ENCODE measurements at regions not wholly inside any gene's neighbourhood (a gene's known extent, or its start where the extent isn't known, plus 50 kb on each side); places are given as distances from the start of the nearest gene placed in this dataset.

DNA sequence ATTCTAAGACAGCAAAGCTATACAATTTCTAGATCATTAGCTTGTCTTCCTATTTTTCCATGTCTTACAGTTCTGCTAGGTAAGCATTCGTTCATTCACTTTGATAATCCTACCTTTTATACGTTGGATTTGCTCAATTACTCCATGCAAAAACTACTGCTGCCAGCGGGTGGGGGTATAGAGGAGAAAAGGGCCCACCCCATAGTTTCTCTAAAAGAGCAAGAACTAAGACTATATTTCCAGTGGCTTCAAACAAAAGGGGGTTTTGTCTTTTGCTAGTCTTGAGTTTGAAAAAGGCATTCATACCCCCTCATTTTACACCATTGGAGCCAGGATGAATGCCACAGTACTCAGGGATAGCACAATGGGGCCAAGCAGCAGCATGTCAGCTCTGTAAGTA lies 155.7 kb downstream of the WT1 start:
- DNase-seq, result no peak

DNA sequence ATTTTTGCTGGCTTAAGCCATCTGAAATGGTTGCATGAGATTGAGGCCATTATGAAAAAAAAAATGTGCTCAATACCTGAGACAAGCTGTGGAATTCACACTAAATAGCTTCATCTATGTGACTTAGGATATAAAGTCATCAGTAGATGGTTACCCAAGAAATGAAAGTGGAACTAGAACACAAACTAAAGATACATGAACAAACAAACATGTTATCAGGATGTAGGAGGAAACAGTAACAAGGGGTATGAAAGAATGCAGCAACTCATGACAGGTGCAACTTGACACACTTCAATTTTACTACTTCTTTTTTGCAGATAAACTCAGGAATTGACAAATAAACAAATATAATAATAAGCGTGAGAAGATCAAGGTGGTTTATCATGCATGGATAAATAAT lies 155.0 kb downstream of the WT1 start:
- DNase-seq, result no peak

DNA sequence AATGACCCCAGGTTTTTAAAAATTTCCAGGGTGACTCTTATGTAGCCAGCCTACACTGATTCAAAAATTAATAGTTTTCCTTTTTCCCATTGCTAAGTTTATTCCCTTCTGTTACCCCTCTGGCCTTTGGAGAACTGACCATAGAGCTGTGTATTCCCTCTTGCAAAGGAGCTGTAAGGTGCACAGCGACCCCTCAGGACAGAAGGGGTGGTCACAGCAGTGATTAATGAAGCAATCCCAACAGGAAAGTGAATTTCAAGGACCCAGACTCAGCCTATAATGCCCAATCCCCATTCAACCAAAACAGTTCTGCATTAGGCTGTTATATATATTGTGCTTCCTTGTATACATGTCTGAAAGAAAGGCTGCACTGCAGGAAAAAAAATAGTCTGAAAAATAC lies 147.1 kb downstream of the WT1 start:
- DNase-seq, result no peak

DNA sequence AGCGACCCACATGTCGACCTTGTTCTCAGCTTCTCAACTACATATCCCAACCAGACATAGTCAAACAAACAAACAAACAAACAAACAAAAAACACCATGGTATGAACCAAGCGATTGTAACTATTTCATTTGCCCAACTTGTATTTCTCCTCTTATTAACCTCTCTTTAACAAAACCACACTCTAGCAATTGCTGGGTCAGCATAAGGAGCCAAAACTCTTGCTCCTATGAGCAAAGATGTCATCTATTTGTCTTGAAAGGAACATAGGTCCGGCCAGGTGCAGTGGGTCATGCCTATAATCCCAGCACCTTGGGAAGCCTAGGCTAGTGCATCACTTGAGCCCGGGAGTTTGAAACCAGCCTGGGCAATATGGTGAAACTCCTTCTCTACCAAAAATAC lies 145.6 kb downstream of the WT1 start:
- DNase-seq, result no peak

DNA sequence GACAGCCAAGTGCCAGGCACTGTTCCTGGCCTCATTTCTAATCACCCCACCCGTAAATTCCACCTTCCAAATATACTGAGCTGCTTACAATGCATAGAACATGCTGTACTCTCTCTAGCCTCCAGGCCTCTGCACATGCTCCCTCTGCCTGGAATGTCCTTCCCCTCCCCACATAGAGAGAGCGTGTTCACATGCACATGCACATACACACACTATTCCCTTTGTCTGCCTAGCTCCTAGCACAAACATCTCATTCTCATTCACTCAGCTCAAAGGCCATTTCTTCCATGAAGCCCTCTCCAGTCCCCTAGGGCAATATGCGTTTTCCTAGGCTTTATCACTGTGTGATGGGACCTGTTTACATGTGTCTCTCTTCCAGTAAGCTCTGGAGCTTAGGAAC lies 144.6 kb downstream of the WT1 start:
- DNase-seq, result no peak

DNA sequence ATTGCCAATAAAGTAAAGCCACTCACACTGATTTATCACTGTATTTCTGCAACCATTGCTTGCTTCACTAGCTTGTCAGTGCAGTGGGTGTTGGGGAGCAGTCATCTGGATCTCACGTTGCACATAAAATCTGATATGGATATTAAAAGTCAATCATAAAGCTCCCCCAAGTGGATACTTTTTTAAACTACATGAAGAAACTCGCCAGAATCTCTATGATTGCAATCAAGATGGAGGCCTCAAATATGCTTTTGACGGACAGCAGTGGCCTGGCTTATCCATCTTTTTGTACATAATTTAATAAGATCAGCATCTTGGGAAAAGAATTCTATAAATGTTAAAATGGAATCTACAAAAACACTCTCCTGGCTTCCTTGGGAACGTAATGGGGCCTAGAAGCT lies 137.7 kb downstream of the WT1 start:
- DNase-seq, result no peak

DNA sequence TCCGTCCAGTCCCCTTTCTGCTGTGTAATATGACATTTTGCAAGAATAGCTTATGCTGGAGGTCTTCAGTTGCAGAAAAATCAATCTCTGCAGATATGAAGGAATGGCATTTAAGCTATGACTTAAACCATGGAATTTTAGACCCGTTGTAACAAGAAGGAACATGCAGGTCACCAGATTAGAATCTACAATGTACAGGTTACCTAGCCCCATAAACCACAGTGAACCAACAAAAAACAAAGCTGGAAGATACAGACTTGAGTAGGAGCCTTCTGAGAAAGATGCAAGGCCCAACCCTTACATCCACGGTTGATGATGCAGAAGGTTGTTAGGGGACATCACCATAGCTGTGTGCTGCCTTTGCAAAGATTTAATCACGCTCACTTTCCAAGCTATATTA lies 132.5 kb downstream of the WT1 start:
- no peak for DNase-seq

DNA sequence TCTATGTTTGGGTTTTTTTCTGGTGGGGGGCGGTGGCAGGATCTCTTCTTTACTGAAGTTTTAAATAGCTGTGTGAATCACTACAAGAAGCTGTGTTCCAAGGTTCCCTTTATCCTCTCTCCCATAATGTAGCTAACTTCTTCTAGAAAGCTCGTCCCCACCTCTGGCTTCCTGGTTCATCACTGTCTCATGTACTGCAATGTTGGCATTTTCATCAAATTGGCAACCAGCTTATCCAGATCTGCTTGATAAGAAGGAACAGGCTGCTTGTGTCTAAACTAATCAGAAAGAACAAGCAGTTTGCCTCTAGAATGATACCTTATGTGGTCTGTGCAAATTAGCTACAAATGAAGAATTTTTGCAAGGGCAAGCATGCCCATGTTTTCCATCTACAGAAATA lies 130.8 kb downstream of the WT1 start:
- no peak for DNase-seq

DNA sequence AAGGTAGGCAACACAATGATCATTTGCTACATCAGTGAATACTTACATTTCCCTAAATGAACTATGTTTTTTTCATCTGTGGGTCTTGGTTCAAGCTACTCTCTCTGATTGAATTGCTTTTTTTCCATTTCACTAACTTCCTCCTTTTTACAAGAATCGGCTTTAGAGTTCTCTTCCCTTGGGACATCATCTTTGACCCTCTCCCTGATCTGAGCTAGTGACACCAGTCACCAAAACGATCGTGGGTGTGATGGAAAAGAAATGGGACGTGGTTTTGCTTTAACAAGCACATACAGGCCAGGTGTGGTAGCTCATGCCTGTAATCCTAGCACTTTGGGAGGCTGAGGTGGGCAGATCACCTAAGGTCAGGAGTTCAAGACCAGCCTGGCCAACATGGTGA lies 129.9 kb downstream of the WT1 start:
- DNase-seq, result no peak

DNA sequence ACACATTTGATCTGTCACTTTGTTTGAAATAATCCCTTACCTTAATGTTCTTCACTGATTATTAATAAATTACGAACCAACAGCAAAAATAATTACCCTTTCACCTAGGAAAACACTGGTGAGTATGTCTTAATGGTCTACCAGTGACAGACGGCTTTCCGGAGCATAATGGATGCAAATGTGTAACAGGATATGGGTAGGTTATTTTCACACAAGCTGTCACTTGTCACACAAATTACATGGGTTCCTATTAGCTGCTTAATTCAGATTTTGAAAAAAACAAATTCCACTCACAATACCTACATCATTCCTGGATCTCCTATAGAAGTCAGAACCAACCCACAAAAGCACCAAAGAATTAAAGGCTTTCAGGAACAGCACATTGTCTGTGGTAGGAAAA lies 127.9 kb downstream of the WT1 start:
- DNase-seq, result no peak

DNA sequence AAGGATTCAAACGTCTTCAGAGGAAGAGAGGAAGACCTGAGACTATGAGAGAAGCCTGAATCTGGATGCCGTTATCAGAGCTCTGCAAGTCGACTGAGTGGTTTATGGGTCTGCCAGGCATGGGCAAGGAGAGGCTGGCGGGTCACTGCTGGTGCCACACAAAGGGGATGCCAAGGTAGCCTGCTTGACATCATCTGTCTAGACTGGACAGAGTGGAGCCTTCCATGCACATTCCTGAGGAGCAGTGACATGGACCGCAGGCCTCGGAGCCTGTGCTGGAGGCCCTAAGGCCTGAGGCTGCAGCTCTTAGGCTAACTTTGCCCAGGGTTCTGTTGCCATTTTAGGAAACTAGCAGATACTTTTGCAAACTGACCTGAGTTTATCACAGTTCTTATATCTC lies 127.4 kb downstream of the WT1 start:
- no peak for DNase-seq

DNA sequence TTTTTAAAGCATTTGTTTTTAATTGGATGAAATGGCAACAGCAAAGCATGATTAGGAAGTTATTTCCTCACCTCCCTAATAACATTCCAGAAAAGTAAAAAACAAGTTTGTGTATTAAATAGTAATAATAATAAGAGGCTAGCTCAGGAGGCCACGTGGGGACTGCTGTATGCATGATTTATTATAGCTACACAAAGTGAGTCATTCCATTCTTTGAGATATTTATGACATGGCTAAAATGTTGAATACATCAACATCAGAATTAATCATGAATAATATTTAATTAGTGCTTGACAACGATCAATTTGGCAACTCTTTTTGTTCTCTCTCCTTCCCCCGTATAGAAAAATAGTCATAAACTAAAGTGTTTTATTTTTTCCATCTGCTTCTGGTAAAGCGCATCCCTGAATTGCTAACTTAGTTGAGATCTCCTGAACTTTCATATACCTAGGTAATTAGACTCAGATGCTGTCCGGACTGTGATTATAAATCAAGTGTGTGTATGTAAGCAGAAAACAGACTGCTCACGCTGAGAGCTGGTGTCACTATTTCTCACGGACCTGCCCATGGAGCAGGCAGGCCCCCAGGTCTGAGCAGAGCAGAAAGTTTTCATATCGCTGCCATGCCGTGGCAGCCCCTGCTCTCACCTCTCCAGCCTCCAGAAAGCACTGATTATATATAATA lies 125.7 kb downstream of the WT1 start:
- DNase-seq, result no peak

DNA sequence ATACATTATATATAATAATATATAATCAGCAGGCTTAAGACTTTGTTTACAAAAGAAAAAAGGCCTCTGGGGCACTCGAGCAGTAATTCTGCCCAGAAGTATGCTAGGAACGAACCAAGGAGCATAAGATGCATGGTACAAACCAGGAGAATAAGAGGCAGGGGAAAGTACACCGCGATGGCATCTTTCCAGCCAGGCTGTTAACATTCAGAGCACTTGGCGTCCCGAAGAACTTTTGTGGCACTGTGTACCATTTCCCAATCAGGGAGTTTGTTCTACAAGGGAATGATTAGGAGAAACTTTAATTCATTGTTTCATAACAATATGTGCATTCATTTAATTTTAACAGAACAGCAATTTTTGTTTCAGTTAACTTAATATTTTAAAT lies 125.1 kb downstream of the WT1 start:
- no peak for DNase-seq

DNA sequence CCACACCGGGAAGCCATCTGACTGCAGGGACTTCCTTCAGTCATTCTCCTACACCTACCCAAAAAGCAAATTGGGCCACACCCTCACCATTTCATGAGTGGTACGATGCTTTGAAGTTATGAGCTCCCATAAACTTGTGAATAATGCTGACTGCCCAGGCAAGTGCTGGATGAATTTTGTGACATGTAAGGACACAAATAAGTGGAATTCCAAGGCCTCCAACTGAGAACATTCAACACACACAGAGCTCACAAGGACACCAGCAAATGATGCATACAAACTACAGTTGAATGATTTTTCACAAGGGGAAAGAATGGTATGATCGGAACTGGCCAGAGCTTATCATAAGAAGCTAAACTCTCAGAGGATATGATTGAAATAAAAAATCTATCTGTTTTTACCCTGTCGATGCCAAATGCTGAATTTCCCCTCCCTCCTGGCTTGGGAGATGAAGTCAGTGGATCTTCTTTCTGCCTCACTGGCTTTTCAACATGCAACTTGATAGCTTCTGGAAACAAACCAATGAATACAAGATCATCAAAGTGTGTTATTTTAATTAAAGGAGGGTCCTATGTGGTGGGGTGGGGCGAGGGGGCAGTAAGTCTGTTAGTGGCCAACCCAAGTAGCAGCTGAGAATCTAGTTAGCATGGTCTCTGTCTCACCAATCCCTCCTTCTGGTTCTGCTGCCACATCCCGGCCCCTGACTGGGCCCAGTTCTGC lies 123.8 kb downstream of the WT1 start:
- no peak for DNase-seq

DNA sequence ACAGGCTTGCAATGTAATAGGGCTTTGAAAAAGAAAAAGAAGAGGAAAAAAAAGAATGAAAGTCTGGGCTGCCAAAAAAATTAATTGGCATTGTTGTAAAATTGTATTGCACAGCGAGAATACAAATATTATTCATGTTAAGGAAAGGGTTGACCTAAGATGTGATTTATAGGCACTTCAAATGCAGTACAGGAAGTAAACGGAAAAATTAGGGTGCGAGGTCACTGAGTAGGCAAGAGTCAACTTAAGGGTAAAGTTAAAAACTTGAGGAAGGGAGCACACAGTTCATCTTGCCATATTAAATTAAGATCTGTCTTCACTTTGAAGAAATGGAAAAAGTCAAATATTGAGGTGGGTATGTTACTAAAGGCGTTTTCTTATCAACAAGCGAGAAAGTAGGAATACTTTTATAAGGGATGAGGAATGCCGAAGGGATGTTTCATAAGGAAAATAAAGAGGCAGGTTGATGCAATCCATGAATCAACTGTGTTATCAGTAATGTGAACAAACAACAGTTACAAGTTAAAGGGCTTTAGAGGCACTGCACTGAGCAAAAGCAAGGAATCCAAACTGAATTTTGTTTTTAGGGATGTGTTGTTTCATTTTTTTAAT lies 123.0 kb downstream of the WT1 start:
- DNase-seq, result no peak

DNA sequence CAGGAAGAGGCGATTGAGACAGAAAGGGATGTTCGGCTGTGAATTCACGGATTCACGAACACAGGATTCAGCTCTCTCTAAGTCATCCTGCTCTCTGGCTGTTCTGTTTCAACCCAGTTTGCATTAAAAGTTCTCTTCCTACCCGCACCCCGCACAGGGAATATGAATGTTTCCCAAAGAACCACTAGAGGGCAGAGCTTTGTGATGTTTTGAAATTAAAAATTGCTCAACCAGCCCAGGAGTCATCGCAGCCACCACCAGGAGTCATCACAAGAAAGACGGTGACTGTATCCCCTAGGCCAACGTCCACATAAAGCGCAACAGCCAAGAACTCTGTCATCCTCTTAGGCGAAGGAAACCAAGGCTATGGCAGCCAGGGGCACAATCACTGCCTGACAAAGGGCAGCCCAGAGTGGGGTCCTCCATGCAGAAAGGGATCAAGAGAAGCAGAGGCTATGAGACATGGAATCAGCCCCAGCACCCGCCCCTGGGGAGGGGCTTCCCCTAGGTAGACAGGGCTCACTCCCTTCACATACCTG lies 122.4 kb downstream of the WT1 start:
- no peak for DNase-seq

DNA sequence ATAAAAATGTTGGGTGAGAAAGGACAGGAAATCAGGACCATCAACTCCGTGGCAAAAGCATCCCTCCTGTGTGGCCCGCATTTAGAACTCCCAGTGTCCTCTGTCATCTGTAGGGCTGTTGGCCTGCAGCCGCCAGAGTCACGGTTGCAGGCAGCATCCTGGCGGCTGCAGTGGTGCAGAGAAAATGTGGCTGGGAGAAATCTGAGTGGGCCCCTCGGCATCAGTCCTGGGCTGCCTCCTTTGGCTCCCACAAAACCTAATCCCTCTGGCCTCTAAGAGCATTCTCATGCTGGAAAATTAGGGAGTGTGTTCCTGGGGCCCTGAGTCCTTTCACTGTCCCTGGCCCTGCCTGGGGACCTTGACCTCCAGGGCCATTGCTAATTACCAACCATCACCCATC lies 121.9 kb downstream of the WT1 start:
- DNase-seq, result no peak

DNA sequence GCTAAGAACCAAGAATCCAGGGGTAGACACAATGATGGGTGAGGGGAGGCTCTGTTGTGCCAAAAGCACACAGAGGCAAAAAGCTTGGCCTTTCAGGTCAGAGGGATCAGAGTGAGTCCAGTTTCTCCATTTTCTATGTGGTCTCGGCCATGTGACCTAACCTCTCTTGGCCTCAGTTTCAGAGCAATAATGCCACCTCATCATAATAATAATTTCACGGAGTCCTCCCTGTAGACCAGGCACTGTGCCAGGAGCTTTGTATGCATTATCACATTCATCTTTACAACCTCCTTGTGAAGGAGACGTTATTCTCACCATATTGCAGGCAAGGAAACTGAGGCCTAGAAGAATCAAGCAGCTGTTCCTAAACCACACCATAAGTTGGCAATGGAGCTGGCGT lies 120.2 kb downstream of the WT1 start:
- DNase-seq, result no peak

DNA sequence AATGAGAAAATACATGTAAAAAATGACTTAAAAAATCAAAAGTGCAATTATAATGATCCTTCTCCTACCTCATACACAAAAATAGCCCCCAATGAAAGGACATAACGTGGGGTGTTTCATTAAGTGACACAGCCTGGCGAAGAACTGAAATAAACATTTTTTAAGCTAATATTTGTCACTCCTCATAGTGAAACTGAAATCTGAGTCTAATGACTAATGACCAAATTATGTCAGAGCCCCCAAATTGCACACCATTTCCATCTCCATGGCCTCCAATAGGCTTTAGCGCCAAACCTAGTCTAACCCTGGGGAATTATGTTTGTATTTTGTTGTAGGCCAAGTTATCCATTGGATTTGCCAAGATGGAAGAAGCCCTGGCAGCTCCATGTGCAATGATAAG lies 119.1 kb downstream of the WT1 start:
- DNase-seq, result no peak

DNA sequence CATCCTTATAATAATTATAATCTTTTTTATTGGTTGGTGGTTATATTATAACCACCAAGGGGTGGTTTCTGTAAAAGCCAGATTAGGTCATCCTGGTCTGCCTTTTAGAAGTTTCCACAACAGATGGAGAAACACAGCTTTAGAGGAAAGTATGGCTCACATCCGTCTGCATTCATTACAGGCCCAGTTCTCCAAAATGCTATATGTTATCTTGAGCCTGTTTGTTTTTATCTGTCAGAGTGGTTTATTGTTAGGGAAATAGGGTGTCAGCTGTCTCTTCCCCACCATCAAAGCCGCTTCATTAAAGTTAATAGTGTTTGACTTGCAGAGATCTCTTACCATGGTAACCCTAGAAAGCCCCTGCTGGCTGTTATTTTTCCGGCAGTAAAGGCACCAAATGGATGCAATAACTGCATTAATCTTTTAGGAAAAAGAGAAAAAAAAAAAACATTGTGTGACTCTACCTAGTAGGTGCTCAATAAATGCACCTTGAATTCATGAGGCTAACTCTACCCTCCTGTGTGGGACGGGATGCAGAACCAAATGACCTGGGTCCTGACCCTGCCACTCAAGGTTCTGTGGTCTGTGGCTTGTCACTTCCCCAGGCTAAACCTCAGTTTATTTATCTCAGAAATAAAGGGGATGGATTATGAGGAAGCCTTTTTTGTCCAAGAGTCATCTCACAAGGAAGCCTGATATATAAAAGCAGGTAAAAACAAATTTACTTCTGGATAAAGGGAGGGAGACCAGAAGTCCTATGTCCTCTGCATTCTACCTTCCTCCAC lies 118.3 kb downstream of the WT1 start:
- no peak for DNase-seq

DNA sequence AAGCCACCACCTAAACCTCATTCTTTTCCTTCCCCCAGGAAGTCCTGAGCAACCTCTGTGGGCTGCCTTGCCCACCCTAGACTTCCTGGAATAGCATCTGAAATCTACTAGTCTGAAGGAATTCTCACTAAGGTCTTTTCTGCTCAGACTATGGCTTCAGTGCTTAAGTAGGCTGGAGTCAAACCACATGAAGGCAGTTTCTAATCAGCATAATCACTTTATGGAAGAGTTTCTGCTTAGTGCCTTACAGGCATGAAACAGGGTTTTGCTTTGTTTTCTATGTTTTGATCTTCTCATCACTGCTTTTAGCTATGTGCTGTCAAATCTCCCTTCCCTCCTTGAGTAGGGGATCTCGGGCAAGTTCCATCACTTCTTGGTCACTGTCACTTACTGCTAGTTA lies 117.7 kb downstream of the WT1 start:
- no peak for DNase-seq

DNA sequence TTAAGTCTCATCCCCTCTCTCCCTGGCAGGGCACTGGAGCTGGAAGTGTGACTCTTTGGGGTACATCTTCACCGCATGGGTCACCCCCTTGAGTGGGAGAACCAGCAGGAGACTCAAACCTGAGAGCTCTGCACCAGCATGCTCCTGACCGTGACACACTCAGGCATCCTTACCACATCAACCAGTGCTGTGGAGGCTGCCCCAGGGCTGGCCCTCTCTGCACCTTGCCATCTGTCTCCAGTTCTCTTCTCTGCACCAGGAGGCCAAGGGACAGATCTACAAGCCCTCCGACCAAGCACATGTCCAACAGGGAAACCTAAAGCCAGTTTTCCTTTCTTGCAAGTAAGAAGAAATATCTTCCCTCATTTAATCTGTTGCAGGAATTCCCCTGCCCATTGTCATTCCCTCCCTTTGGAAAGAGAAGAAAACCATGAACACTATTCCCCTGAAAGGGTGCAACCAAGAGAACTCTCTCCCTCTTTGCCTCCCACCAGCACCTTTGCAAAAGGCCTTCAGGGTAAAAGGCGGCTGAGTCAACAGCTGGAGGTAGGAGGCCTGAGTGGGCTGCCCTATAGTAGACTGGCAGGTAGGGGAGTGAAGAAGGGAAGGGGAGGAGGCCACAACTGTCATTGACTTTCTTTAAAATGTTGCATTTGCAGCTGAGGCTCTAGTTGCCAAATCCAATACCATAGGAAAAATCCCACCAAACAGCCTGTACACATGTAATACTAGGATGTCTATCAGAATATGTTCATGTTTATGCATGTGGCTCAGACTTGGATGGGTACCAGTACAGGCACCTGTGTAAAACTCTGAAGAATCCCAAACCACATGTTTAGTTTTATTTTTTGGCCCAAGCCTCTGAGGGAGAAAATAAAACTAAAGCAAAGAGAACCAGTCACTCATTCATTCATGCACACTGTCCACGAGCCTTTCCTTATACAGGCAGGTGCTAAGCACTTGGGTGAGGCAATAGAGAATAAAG lies 117.0 kb downstream of the WT1 start:
- DNase-seq, result no peak

DNA sequence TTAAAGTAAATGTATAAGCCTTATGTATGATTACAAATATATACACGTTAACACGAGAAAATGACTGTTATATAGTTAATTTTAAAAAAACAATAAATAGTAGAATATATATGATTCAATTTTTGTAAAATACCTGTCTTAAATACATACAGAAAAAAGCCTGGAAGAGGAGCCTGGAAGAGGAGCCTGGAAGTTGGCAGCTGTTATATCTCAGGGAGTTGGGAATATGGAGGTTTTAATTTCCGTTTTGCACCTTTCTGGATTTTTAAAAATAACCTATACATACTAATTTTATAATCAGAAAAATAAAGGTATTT lies 111.6 kb downstream of the WT1 start:
- DNase-seq, result no peak
